ENCODE measurements at regions not wholly inside any gene's neighbourhood (a gene's known extent, or its start where the extent isn't known, plus 50 kb on each side); places are given as distances from the start of the nearest gene placed in this dataset.

DNA sequence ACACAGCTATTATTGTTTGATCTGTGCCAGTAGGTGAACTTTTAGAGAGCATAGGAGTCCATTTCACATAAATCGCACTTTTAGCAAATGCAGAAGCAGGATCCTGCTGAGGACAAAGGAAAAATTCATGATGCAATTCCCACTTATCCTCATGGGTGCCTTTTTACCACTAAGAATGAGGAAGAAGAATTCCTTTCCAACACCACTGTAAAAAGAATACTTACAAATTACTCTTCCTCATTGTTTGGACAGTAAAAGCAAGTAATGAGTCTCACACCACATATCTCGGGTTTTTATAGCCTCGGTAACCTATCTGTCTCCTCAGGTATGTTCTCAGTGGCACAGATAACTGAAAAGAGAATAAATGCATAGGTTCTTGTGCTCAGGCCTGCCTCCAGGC lies 238.5 kb downstream of the MTX2 start:
- Histone ChIP-seq H3K4me1 (ENCODE audit: control insufficient read depth in 1 of 2, low read depth in 2 of 2) (no peaks in the 10 kb centered on the region), H3K27me3 (replicated peaks; ENCODE audit: insufficient read depth) (no peaks in the 10 kb centered on the region), H3K27ac (no peak overlapping the region), H3K4me3 (no peak overlapping the region), H3K36me3 (no peaks in the 10 kb centered on the region), H3K9me3 (no peaks in the 10 kb centered on the region)
- ATAC-seq (ENCODE audit: insufficient number of reproducible peaks, low FRiP score, low read depth) (no peak), DNase-seq (ENCODE audit: low spot score) (no peak)
- TF ChIP-seq, protein P1, sequence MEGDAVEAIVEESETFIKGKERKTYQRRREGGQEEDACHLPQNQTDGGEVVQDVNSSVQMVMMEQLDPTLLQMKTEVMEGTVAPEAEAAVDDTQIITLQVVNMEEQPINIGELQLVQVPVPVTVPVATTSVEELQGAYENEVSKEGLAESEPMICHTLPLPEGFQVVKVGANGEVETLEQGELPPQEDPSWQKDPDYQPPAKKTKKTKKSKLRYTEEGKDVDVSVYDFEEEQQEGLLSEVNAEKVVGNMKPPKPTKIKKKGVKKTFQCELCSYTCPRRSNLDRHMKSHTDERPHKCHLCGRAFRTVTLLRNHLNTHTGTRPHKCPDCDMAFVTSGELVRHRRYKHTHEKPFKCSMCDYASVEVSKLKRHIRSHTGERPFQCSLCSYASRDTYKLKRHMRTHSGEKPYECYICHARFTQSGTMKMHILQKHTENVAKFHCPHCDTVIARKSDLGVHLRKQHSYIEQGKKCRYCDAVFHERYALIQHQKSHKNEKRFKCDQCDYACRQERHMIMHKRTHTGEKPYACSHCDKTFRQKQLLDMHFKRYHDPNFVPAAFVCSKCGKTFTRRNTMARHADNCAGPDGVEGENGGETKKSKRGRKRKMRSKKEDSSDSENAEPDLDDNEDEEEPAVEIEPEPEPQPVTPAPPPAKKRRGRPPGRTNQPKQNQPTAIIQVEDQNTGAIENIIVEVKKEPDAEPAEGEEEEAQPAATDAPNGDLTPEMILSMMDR (IDR thresholded peaks at IDR 0.05): no peak

DNA sequence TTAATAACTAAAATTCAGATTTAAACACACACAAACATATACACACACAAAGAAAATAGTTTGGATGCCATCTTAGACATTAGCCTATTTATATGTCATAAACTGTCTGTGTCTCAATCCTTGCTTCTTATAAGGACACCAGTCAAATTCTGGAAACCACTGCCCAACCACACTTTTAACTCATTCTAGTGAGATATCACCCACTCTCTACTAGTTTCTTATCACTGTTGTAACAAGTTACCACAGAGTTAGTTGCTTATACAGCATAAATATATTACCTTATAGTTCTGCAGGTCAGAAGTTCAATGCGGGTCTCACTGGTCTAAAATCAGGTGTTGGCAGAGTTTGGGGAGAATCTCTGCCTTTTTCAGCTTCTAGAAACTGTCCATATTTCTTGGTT lies 239.1 kb downstream of the MTX2 start:
- Histone ChIP-seq H3K36me3 (no peaks in the 10 kb centered on the region), H3K27me3 (replicated peaks; ENCODE audit: insufficient read depth) (no peaks in the 10 kb centered on the region), H3K9me3 (no peaks in the 10 kb centered on the region), H3K27ac (no peak overlapping the region), H3K4me3 (no peak overlapping the region), H3K4me1 (ENCODE audit: control insufficient read depth in 1 of 2, low read depth in 2 of 2) (no peaks in the 10 kb centered on the region)
- TF ChIP-seq, protein P1 (IDR thresholded peaks at IDR 0.05): no peak
- ATAC-seq (ENCODE audit: insufficient number of reproducible peaks, low FRiP score, low read depth): no peak
- DNase-seq (ENCODE audit: low spot score): no peak

DNA sequence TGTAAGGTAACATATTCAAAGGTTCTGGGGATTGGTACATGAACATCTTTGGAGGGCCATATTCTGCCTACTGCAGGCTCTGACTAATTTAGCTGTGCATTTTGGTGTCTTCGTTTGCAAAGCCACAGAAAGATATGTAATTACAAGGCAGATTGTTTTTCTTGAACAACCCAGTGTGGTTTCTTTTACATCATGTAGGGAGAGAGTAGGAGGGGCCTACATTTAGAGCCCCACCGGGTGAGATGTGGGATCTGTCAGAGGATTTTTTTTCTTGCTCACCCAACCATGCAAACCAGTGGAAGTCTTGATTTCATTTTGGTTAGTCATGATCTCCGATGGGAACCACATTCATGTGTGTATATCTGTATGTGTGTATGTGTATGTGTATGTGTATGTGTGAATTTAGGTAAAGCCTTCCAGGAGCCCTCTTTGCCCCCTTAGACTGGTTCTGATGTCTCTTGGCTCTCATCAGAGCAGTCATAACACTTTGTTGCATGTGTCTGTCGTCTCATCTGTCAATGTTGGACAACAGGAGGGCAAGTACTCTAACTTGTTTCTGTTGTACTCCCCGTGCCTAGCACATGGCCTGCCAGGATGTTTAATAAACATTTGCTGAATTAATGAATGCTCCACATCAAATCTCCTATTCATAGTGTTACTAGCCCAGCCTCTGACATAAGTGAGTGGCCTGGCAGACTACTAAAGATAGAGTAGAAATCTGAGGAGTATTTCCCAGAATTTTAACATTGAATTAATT lies 239.9 kb downstream of the MTX2 start:
- Histone ChIP-seq H3K27ac (no peak overlapping the region), H3K4me1 (ENCODE audit: control insufficient read depth in 1 of 2, low read depth in 2 of 2) (no peaks in the 10 kb centered on the region), H3K4me3 (no peak overlapping the region), H3K36me3 (no peaks in the 10 kb centered on the region), H3K9me3 (no peaks in the 10 kb centered on the region), H3K27me3 (replicated peaks; ENCODE audit: insufficient read depth) (no peaks in the 10 kb centered on the region)
- ATAC-seq (ENCODE audit: insufficient number of reproducible peaks, low FRiP score, low read depth) (no peak), DNase-seq (ENCODE audit: low spot score) (no peak)
- TF ChIP-seq, protein P1 (IDR thresholded peaks at IDR 0.05): no peak

DNA sequence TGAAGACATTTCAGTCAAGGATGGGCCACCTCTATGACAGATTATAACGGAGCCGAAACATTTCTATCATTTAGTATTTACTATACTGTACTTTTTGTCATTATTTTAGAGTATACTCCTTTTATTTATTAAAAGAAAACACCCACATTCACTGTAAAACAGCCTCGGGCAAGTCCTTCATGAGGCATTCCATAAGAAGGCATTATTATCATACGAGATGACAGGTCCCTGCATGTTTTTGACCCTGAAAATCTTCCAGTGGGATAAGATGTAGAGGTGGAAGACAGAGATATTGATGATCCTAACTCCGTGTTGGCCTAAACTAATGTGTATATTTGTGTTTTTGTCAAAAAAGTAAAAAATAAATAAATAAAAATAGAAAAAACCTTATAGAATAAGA lies 245.0 kb downstream of the MTX2 start:
- no peak overlapping the region for H3K4me3 ChIP-seq
- H3K27me3 ChIP-seq (replicated peaks; ENCODE audit: insufficient read depth): no peaks in the 10 kb centered on the region
- peaks cover 0 to 5% of the 10 kb centered on the region in 2 donors for H3K4me1 ChIP-seq (ENCODE audit: control insufficient read depth in 1 of 2, low read depth in 2 of 2)
- TF ChIP-seq, protein P1 (IDR thresholded peaks at IDR 0.05): no peak
- no peak for ATAC-seq (ENCODE audit: insufficient number of reproducible peaks, low FRiP score, low read depth)
- H3K9me3 ChIP-seq: no peaks in the 10 kb centered on the region
- no peak overlapping the region for H3K27ac ChIP-seq
- DNase-seq (ENCODE audit: low spot score): no peak
- H3K36me3 ChIP-seq: no peaks in the 10 kb centered on the region

DNA sequence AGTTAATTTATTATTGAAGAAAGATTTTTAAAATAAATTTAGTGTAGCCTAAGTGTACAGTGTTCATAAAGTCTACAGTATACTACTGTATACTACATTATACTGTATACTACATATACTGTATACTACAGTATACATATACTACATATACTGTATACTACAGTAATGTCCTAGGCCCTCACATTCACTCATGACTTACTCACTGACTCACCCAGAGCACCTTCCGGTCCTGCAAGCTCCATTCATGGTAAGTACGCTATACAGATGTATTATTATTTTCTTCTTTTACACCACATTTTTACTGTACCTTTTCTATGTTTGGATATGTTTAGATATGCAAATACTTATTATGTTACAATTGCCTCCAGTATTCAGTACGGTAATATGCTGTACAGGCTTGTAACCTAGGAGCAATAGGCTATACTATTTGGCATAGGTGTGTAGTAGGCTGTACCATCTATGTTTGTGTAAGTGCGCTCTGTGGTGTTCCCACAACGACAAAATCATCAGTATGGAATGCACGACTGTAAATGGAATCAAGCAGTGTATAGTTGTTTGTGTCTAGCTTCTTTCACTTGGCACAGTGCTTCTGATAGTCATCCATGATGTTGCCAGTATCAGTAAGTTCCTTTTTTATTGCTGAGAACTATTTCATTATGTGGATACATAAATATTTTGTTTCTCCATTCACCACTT lies 245.7 kb downstream of the MTX2 start:
- ATAC-seq (ENCODE audit: insufficient number of reproducible peaks, low FRiP score, low read depth): no peak
- no peaks in the 10 kb centered on the region for H3K9me3 ChIP-seq
- no peaks in the 10 kb centered on the region for H3K36me3 ChIP-seq
- H3K27me3 ChIP-seq (replicated peaks; ENCODE audit: insufficient read depth): no peaks in the 10 kb centered on the region
- DNase-seq (ENCODE audit: low spot score): no peak
- no peak overlapping the region for H3K4me3 ChIP-seq
- peaks cover 0 to 5% of the 10 kb centered on the region in 2 donors for H3K4me1 ChIP-seq (ENCODE audit: control insufficient read depth in 1 of 2, low read depth in 2 of 2)
- no peak overlapping the region for H3K27ac ChIP-seq
- TF ChIP-seq, protein P1 (IDR thresholded peaks at IDR 0.05): no peak

All from thoracic aorta (tissue), 2 donors.